Liver (tissue), 8 donors: ENCODE measurements at regions not wholly inside any gene's neighbourhood (a gene's known extent, or its start where the extent isn't known, plus 50 kb on each side); places are given as distances from the start of the nearest gene placed in this dataset.

Experiments
- DNase-seq: peaks from one replicate; pipeline ENCODE4 v3.0.0-alpha.2; 2017; ENCODE audit warnings: low spot score
- H3K27ac ChIP-seq, 2 donors: one replicate each; pipeline ENCODE4 v1.7.0; 2013; ENCODE audit warnings: inconsistent platforms in 2 of 2, low read length in 2 of 2, control low read depth in 1 of 2, low read depth in 1 of 2, mild to moderate bottlenecking in 1 of 2
- H3K27me3 ChIP-seq, 4 donors: one replicate each; pipeline versions ENCODE4 v1.6.1 to v1.7.0; 2013; ENCODE audit warnings: low read length in 3 of 4, inconsistent platforms in 1 of 4, mild to moderate bottlenecking in 1 of 4, moderate library complexity in 1 of 4; ENCODE audit not compliant: control insufficient read depth in 4 of 4, insufficient read depth in 4 of 4
- H3K36me3 ChIP-seq, 4 donors: one replicate each; pipeline versions ENCODE4 v1.6.1 to v1.7.0; 2013; ENCODE audit warnings: low read length in 3 of 4, mild to moderate bottlenecking in 3 of 4, low read depth in 1 of 4, moderate library complexity in 1 of 4; ENCODE audit not compliant: control insufficient read depth in 4 of 4, insufficient read depth in 3 of 4
- H3K4me1 ChIP-seq, 4 donors: one replicate each; pipeline versions ENCODE4 v1.6.1 to v1.7.0; 2013; ENCODE audit warnings: low read length in 3 of 4, mild to moderate bottlenecking in 3 of 4, moderate library complexity in 1 of 4; ENCODE audit not compliant: control insufficient read depth in 4 of 4, insufficient read depth in 4 of 4
- H3K4me3 ChIP-seq, 3 donors: one replicate each; pipeline versions ENCODE4 v1.6.1 to v1.7.0; 2013; ENCODE audit warnings: low read length in 3 of 3, control low read depth in 1 of 3, low read depth in 1 of 3, mild to moderate bottlenecking in 1 of 3
- H3K9ac ChIP-seq, 2 donors: one replicate each; pipeline ENCODE4 v1.7.0; 2013; ENCODE audit warnings: low read length in 2 of 2, mild to moderate bottlenecking in 2 of 2, moderate library complexity in 2 of 2, control low read depth in 1 of 2, low read depth in 1 of 2
- H3K9me3 ChIP-seq, 4 donors: one replicate each; pipeline versions ENCODE4 v1.6.1 to v1.7.0; 2013; ENCODE audit warnings: low read length in 3 of 4; ENCODE audit not compliant: control insufficient read depth in 4 of 4
- EGR1 ChIP-seq, 2 donors: IDR thresholded peaks; 2 replicates each; pipeline ENCODE4 v1.6.1; 2016 to 2018; ENCODE audit warnings: antibody characterized with exemption in 2 of 2, low read depth in 2 of 2
- FOXA1 ChIP-seq: IDR thresholded peaks from 2 replicates; pipeline ENCODE4 v1.6.1; 2016; ENCODE audit warnings: antibody characterized with exemption
- FOXA2 ChIP-seq: IDR thresholded peaks from 2 replicates; pipeline ENCODE4 v1.6.1; 2016; ENCODE audit warnings: antibody characterized with exemption
- GABPA ChIP-seq, 2 donors: IDR thresholded peaks in 1 of 2; conservative IDR thresholded peaks in 1 of 2; 2 replicates each; pipeline ENCODE4 v1.6.1; 2016; ENCODE audit warnings: antibody characterized with exemption in 2 of 2, mild to moderate bottlenecking in 1 of 2, moderate library complexity in 1 of 2
- HNF4A ChIP-seq, 2 donors: conservative IDR thresholded peaks; 2 replicates each; pipeline ENCODE4 v1.6.1; 2016; ENCODE audit warnings: antibody characterized with exemption in 2 of 2, mild to moderate bottlenecking in 2 of 2
- HNF4G ChIP-seq: IDR thresholded peaks from 2 replicates; pipeline ENCODE4 v1.6.1; 2016; ENCODE audit warnings: antibody characterized with exemption
- JUND ChIP-seq, 2 donors: IDR thresholded peaks; 2 replicates each; pipeline ENCODE4 v1.6.1; 2016; ENCODE audit warnings: antibody characterized with exemption in 2 of 2
- NR2F2 ChIP-seq: IDR thresholded peaks from 2 replicates; pipeline ENCODE4 v1.6.1; 2016; ENCODE audit warnings: antibody characterized with exemption
- RAD21 ChIP-seq, 2 donors: IDR thresholded peaks; 2 replicates each; pipeline ENCODE4 v1.6.1; 2016; ENCODE audit warnings: antibody characterized with exemption in 2 of 2, mild to moderate bottlenecking in 2 of 2
- RXRA ChIP-seq, 2 donors: IDR thresholded peaks; 2 replicates each; pipeline ENCODE4 v1.6.1; 2017 to 2018; ENCODE audit warnings: antibody characterized with exemption in 2 of 2, mild to moderate bottlenecking in 1 of 2
- SP1 ChIP-seq: IDR thresholded peaks from 2 replicates; pipeline ENCODE4 v1.6.1; 2018; ENCODE audit warnings: antibody characterized with exemption, mild to moderate bottlenecking
- TAF1 ChIP-seq: conservative IDR thresholded peaks from 2 replicates; pipeline ENCODE4 v1.6.1; 2016; ENCODE audit warnings: antibody characterized with exemption, mild to moderate bottlenecking
- YY1 ChIP-seq: IDR thresholded peaks from 2 replicates; pipeline ENCODE4 v1.6.1; 2016; ENCODE audit warnings: antibody characterized with exemption, mild to moderate bottlenecking
- WGBS: extraction: QIAGEN DNeasy Blood & Tissue Kit; methylation state at CpG from one replicate; pipeline ENCODE4 v1.1.7; 2013; 5-methylcytosine and 5-hydroxymethylcytosine counted together
- TF ChIP-seq, protein P1 (sequence below): IDR thresholded peaks from 2 replicates; pipeline ENCODE4 v1.6.1; 2016; ENCODE audit warnings: antibody characterized with exemption
- TF ChIP-seq, protein P2 (sequence below): fragments of 150-350 bp; IDR thresholded peaks from 2 replicates; pipeline ENCODE4 v1.5.1; 2017; ENCODE audit warnings: improper control_type of control experiment, low read depth, low read length; ENCODE audit not compliant: missing input control
- TF ChIP-seq, protein P3 (sequence below): IDR thresholded peaks from 2 replicates; pipeline ENCODE4 v1.6.1; 2016; ENCODE audit warnings: antibody characterized with exemption
- TF ChIP-seq, protein P4 (sequence below): IDR thresholded peaks from 2 replicates; pipeline ENCODE4 v1.6.1; 2016; ENCODE audit warnings: antibody characterized with exemption, mild to moderate bottlenecking
- TF ChIP-seq, protein P5 (sequence below): IDR thresholded peaks from 2 replicates; pipeline ENCODE4 v1.6.1; 2016; ENCODE audit warnings: antibody characterized with exemption
- donor health status: healthy.
- donor health status: healthy.
- donor health status: healthy.
- donor health status: healthy.
- donor health status: healthy.

DNA sequence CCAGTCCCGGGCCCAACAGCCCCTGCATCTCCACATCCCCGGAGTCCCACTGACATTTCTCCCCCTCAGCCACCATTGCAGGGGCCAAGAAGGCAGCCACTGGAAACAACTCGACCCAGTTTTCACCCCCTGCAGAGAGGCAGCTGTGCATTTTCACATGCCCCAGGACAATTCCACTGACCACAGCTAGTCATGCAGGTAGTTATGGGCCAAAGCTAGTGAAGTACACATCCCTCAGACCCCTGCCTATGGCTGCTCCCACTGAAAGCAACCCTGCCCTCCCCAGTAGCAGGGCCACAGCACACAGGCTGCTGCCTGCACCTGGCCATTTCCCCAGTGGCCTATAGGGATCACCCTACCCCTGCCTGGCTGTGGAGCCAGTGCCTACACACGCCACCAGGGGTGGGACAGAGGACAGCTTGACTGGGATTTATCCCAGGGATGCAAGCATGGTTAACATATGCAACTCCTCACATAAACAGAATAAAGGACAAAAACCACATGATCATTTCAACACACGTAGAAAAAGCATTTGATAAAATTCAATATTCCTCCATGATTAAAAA, 154.0 kb downstream of the NDUFA12 start:
- Histone ChIP-seq H3K4me1 (no peaks in the 10 kb centered on the region), H3K36me3 (no peaks in the 10 kb centered on the region), H3K4me3 (no peak overlapping the region), H3K27ac (no peak overlapping the region), H3K9ac (no peak overlapping the region), H3K27me3 (peaks cover 0 to 2% (median 0%) of the 10 kb centered on the region in 4 donors), H3K9me3 (no peaks in the 10 kb centered on the region)
- 83% methylated on average over 5 of the region's 5 CpGs for WGBS
- TF ChIP-seq YY1: no peak
- TF ChIP-seq, protein P1, sequence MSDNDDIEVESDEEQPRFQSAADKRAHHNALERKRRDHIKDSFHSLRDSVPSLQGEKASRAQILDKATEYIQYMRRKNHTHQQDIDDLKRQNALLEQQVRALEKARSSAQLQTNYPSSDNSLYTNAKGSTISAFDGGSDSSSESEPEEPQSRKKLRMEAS: no peak
- no peak for DNase-seq

DNA sequence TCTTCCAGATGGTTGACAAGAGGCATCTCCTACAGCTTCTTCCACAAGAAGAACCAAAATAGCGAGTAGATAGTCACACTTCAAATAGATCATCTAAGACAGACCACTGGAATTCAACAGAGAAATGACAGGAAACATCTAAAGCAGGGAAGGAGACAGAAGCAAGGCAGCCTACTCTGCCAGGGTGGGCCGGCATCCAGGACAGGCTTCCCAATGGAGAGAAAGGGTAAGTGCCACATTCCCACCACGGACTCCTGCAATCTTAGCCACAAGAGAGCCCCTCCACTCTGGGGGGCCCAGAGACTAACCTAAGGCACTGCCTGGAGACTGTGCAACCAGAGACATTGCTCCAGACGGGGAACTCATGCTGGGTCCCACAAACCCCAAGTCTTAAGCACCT, 154.5 kb downstream of the NDUFA12 start:
- WGBS: 91% methylated on average over 4 of the region's 4 CpGs
- no peak overlapping the region for H3K9ac ChIP-seq
- no peak overlapping the region for H3K4me3 ChIP-seq
- no peaks in the 10 kb centered on the region for H3K4me1 ChIP-seq
- H3K9me3 ChIP-seq: no peaks in the 10 kb centered on the region
- no peak for TF ChIP-seq SP1
- TF ChIP-seq NR2F2: no peak
- TF ChIP-seq RXRA (IDR thresholded peaks at IDR 0.05): no peak
- no peak for TF ChIP-seq RAD21 (IDR thresholded peaks at IDR 0.05)
- TF ChIP-seq FOXA1: no peak
- TF ChIP-seq, protein P2, sequence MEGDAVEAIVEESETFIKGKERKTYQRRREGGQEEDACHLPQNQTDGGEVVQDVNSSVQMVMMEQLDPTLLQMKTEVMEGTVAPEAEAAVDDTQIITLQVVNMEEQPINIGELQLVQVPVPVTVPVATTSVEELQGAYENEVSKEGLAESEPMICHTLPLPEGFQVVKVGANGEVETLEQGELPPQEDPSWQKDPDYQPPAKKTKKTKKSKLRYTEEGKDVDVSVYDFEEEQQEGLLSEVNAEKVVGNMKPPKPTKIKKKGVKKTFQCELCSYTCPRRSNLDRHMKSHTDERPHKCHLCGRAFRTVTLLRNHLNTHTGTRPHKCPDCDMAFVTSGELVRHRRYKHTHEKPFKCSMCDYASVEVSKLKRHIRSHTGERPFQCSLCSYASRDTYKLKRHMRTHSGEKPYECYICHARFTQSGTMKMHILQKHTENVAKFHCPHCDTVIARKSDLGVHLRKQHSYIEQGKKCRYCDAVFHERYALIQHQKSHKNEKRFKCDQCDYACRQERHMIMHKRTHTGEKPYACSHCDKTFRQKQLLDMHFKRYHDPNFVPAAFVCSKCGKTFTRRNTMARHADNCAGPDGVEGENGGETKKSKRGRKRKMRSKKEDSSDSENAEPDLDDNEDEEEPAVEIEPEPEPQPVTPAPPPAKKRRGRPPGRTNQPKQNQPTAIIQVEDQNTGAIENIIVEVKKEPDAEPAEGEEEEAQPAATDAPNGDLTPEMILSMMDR: no peak
- TF ChIP-seq EGR1 (IDR thresholded peaks at IDR 0.05; ENCODE audit: low read depth in 2 of 2): no peak
- H3K36me3 ChIP-seq: no peaks in the 10 kb centered on the region
- DNase-seq: no peak
- no peak overlapping the region for H3K27ac ChIP-seq
- H3K27me3 ChIP-seq: peaks cover 0 to 2% (median 0%) of the 10 kb centered on the region in 4 donors

DNA sequence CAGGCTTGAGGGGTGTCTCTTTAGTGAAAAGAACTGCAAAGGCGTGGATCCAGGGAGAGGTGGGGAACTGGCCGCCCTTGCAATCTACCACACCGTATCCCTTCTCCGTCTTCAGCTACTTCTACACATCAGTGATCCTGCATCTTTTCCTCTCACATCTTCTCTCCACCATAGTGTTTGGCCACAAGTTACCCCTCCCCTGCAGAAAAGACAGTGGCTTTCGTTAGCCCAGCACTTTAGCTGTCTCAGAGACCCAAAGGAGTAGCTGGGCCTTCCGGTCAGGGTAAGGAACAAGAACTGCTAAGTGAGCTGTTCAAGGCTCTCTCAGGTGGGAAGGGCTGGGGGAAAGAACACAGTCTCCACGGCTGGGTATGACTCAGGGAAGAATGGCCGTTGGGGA, 158.4 kb downstream of the NDUFA12 start:
- no peak for DNase-seq
- 93% methylated on average over 8 of the region's 8 CpGs for WGBS
- no peak overlapping the region for H3K27ac ChIP-seq
- no peaks in the 10 kb centered on the region for H3K4me1 ChIP-seq
- H3K9me3 ChIP-seq: no peaks in the 10 kb centered on the region
- no peak overlapping the region for H3K9ac ChIP-seq
- no peaks in the 10 kb centered on the region for H3K36me3 ChIP-seq
- no peak overlapping the region for H3K4me3 ChIP-seq
- no peaks in the 10 kb centered on the region for H3K27me3 ChIP-seq
- TF ChIP-seq, protein P3, sequence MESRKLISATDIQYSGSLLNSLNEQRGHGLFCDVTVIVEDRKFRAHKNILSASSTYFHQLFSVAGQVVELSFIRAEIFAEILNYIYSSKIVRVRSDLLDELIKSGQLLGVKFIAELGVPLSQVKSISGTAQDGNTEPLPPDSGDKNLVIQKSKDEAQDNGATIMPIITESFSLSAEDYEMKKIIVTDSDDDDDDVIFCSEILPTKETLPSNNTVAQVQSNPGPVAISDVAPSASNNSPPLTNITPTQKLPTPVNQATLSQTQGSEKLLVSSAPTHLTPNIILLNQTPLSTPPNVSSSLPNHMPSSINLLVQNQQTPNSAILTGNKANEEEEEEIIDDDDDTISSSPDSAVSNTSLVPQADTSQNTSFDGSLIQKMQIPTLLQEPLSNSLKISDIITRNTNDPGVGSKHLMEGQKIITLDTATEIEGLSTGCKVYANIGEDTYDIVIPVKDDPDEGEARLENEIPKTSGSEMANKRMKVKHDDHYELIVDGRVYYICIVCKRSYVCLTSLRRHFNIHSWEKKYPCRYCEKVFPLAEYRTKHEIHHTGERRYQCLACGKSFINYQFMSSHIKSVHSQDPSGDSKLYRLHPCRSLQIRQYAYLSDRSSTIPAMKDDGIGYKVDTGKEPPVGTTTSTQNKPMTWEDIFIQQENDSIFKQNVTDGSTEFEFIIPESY: no peak
- TF ChIP-seq YY1 (no peak), EGR1 (IDR thresholded peaks at IDR 0.05; ENCODE audit: low read depth in 2 of 2) (no peak), HNF4G (no peak), RXRA (IDR thresholded peaks at IDR 0.05) (no peak), SP1 (no peak), FOXA1 (no peak), NR2F2 (no peak), RAD21 (IDR thresholded peaks at IDR 0.05) (no peak), TAF1 (no peak), JUND (IDR thresholded peaks at IDR 0.05) (no peak), HNF4A (conservative IDR thresholded peaks at IDR 0.05) (no peak), GABPA (IDR thresholded peaks at IDR 0.05 in 1 of 2, conservative IDR thresholded peaks at IDR 0.05 in 1 of 2) (no peak), FOXA2 (no peak)
- TF ChIP-seq, protein P4, sequence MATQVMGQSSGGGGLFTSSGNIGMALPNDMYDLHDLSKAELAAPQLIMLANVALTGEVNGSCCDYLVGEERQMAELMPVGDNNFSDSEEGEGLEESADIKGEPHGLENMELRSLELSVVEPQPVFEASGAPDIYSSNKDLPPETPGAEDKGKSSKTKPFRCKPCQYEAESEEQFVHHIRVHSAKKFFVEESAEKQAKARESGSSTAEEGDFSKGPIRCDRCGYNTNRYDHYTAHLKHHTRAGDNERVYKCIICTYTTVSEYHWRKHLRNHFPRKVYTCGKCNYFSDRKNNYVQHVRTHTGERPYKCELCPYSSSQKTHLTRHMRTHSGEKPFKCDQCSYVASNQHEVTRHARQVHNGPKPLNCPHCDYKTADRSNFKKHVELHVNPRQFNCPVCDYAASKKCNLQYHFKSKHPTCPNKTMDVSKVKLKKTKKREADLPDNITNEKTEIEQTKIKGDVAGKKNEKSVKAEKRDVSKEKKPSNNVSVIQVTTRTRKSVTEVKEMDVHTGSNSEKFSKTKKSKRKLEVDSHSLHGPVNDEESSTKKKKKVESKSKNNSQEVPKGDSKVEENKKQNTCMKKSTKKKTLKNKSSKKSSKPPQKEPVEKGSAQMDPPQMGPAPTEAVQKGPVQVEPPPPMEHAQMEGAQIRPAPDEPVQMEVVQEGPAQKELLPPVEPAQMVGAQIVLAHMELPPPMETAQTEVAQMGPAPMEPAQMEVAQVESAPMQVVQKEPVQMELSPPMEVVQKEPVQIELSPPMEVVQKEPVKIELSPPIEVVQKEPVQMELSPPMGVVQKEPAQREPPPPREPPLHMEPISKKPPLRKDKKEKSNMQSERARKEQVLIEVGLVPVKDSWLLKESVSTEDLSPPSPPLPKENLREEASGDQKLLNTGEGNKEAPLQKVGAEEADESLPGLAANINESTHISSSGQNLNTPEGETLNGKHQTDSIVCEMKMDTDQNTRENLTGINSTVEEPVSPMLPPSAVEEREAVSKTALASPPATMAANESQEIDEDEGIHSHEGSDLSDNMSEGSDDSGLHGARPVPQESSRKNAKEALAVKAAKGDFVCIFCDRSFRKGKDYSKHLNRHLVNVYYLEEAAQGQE: no peak
- TF ChIP-seq, protein P1: no peak
- TF ChIP-seq, protein P5, sequence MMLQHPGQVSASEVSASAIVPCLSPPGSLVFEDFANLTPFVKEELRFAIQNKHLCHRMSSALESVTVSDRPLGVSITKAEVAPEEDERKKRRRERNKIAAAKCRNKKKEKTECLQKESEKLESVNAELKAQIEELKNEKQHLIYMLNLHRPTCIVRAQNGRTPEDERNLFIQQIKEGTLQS: no peak
